ENCODE measurements at regions not wholly inside any gene's neighbourhood (a gene's known extent, or its start where the extent isn't known, plus 50 kb on each side); places are given as distances from the start of the nearest gene placed in this dataset.

- peaks cover 0 to 6% (median 0%) of the 10 kb centered on the region in 5 donors for H3K27me3 Mint-ChIP-seq
- peak in 1 of 10 donors; percentile 11 for DNase-seq
- H3K36me3 Mint-ChIP-seq: peaks cover 0 to 28% (median 0%) of the 10 kb centered on the region in 3 donors
- peaks cover 10 to 37% (median 21%) of the 10 kb centered on the region in 9 donors for H3K9me3 Mint-ChIP-seq
- POLR2A ChIA-PET: no interaction called here
- H3K4me3 Mint-ChIP-seq: no peak overlapping the region
- no peak for ATAC-seq
- H3K27ac Mint-ChIP-seq: no peak overlapping the region
- no peaks in the 10 kb centered on the region for H3K4me1 Mint-ChIP-seq
Measured at GRCh38 chr14:101201535-101202151, 298.1 kb upstream of the RTL1 start.

GRCh38 chr14:101202627-101203404, 299.3 kb upstream of the RTL1 start:
- ATAC-seq (no peak), DNase-seq (peak in 1 of 10 donors; percentile 13)
- POLR2A ChIA-PET: interaction anchor here (0.5 kb wide), 1 partner anchor 7 kb away, joined by 3 read pairs; no protein-coding TSS in a partner anchor
- Mint-ChIP-seq H3K27ac (no peak overlapping the region), H3K9me3 (peaks cover 18 to 48% (median 33%) of the 10 kb centered on the region in 9 donors), H3K4me1 (no peaks in the 10 kb centered on the region), H3K4me3 (no peak overlapping the region), H3K36me3 (peaks cover 0 to 36% (median 0%) of the 10 kb centered on the region in 3 donors), H3K27me3 (peaks cover 0 to 9% (median 2%) of the 10 kb centered on the region in 5 donors)

GRCh38 chr14:101206556-101206955, 303.0 kb upstream of the RTL1 start:
- peaks cover 26 to 83% (median 60%) of the 10 kb centered on the region in 9 donors for H3K9me3 Mint-ChIP-seq
- no peak overlapping the region for H3K27ac Mint-ChIP-seq
- no peak for ATAC-seq
- no peaks in the 10 kb centered on the region for H3K4me1 Mint-ChIP-seq
- no peak overlapping the region for H3K4me3 Mint-ChIP-seq
- H3K36me3 Mint-ChIP-seq: peaks cover 0 to 63% (median 2%) of the 10 kb centered on the region in 3 donors
- peaks cover 0 to 17% (median 6%) of the 10 kb centered on the region in 5 donors for H3K27me3 Mint-ChIP-seq
- no peak for DNase-seq
- POLR2A ChIA-PET: no interaction called here

- H3K4me3 Mint-ChIP-seq: no peak overlapping the region
- H3K27me3 Mint-ChIP-seq: peaks cover under 1 to 20% (median 7%) of the 10 kb centered on the region in 5 donors
- H3K4me1 Mint-ChIP-seq: no peaks in the 10 kb centered on the region
- H3K9me3 Mint-ChIP-seq: peaks cover 29 to 88% (median 65%) of the 10 kb centered on the region in 9 donors
- ATAC-seq (no peak), DNase-seq (no peak)
- POLR2A ChIA-PET: no interaction called here
- peaks cover 2 to 67% (median 2%) of the 10 kb centered on the region in 3 donors for H3K36me3 Mint-ChIP-seq
- H3K27ac Mint-ChIP-seq: no peak overlapping the region
Measured at GRCh38 chr14:101207041-101207440, 303.5 kb upstream of the RTL1 start.

GRCh38 chr14:101207897-101208296, 304.4 kb upstream of the RTL1 start:
- ATAC-seq (no peak), DNase-seq (no peak)
- Mint-ChIP-seq H3K27me3 (peaks cover 2 to 23% (median 8%) of the 10 kb centered on the region in 5 donors), H3K27ac (no peak overlapping the region), H3K4me3 (no peak overlapping the region), H3K9me3 (peaks cover 33 to 96% (median 72%) of the 10 kb centered on the region in 9 donors), H3K4me1 (no peaks in the 10 kb centered on the region), H3K36me3 (peaks cover 2 to 71% (median 6%) of the 10 kb centered on the region in 3 donors)
- POLR2A ChIA-PET: no interaction called here

- ATAC-seq (no peak), DNase-seq (no peak)
- Mint-ChIP-seq H3K36me3 (peaks cover 2 to 68% (median 10%) of the 10 kb centered on the region in 3 donors), H3K27ac (no peak overlapping the region), H3K4me3 (no peak overlapping the region), H3K4me1 (no peaks in the 10 kb centered on the region), H3K9me3 (peaks cover 30 to 92% (median 64%) of the 10 kb centered on the region in 9 donors), H3K27me3 (peaks cover 2 to 23% (median 8%) of the 10 kb centered on the region in 5 donors)
- POLR2A ChIA-PET: no interaction called here
Measured at GRCh38 chr14:101209594-101209993, 306.1 kb upstream of the RTL1 start.

GRCh38 chr14:101215266-101215665, 311.7 kb upstream of the RTL1 start:
- ATAC-seq: no peak
- peak in 1 of 10 donors; percentile 1 for DNase-seq
- POLR2A ChIA-PET: no interaction called here
- Mint-ChIP-seq H3K36me3 (peaks cover 0 to 27% (median 10%) of the 10 kb centered on the region in 3 donors), H3K9me3 (peaks cover 0 to 42% (median 20%) of the 10 kb centered on the region in 9 donors), H3K4me3 (no peak overlapping the region), H3K4me1 (no peaks in the 10 kb centered on the region), H3K27me3 (peaks cover 0 to 9% (median 5%) of the 10 kb centered on the region in 5 donors), H3K27ac (no peak overlapping the region)

GRCh38 chr14:101215927-101216326, 312.4 kb upstream of the RTL1 start:
- Mint-ChIP-seq H3K27me3 (peaks cover 0 to 9% (median 6%) of the 10 kb centered on the region in 5 donors), H3K4me3 (no peak overlapping the region), H3K36me3 (peaks cover 0 to 21% (median 10%) of the 10 kb centered on the region in 3 donors), H3K4me1 (no peaks in the 10 kb centered on the region), H3K27ac (no peak overlapping the region), H3K9me3 (peaks cover 0 to 35% (median 15%) of the 10 kb centered on the region in 9 donors)
- no peak for ATAC-seq
- POLR2A ChIA-PET: interaction anchor here (0.6 kb wide), 1 partner anchor 197 kb away, joined by 3 read pairs; no protein-coding TSS in a partner anchor
- DNase-seq: peak in 1 of 10 donors; percentile 3

- H3K4me1 Mint-ChIP-seq: no peaks in the 10 kb centered on the region
- H3K4me3 Mint-ChIP-seq: no peak overlapping the region
- no peak for ATAC-seq
- POLR2A ChIA-PET: interaction anchor here (0.6 kb wide), 1 partner anchor 197 kb away, joined by 3 read pairs; no protein-coding TSS in a partner anchor
- H3K36me3 Mint-ChIP-seq: peaks cover 0 to 21% (median 10%) of the 10 kb centered on the region in 3 donors
- peaks cover 0 to 9% (median 6%) of the 10 kb centered on the region in 5 donors for H3K27me3 Mint-ChIP-seq
- DNase-seq: peak in 1 of 10 donors; percentile 10
- no peak overlapping the region for H3K27ac Mint-ChIP-seq
- H3K9me3 Mint-ChIP-seq: peaks cover 0 to 30% (median 14%) of the 10 kb centered on the region in 9 donors
Measured at GRCh38 chr14:101216366-101217079, 313.0 kb upstream of the RTL1 start.

- H3K4me3 Mint-ChIP-seq: no peak overlapping the region
- H3K27me3 Mint-ChIP-seq: peaks cover 0 to 9% (median 4%) of the 10 kb centered on the region in 5 donors
- H3K36me3 Mint-ChIP-seq: peaks cover 0 to 17% (median 7%) of the 10 kb centered on the region in 3 donors
- no peak overlapping the region for H3K27ac Mint-ChIP-seq
- DNase-seq (peak in 1 of 10 donors; percentile 3), ATAC-seq (no peak)
- no peaks in the 10 kb centered on the region for H3K4me1 Mint-ChIP-seq
- H3K9me3 Mint-ChIP-seq: peaks cover 0 to 25% (median 10%) of the 10 kb centered on the region in 9 donors
- POLR2A ChIA-PET: no interaction called here
Measured at GRCh38 chr14:101217080-101217463, 313.6 kb upstream of the RTL1 start.

- Mint-ChIP-seq H3K9me3 (peaks cover 0 to 18% (median 6%) of the 10 kb centered on the region in 9 donors), H3K27ac (no peak overlapping the region), H3K4me3 (no peak overlapping the region), H3K27me3 (peaks cover 0 to 12% (median 3%) of the 10 kb centered on the region in 5 donors), H3K4me1 (no peaks in the 10 kb centered on the region), H3K36me3 (peaks cover 0 to 14% (median 5%) of the 10 kb centered on the region in 3 donors)
- POLR2A ChIA-PET: no interaction called here
- ATAC-seq (no peak), DNase-seq (peak in 1 of 10 donors; percentile 7)
Measured at GRCh38 chr14:101217616-101218371, 314.3 kb upstream of the RTL1 start.

All from naive thymus-derived CD8-positive, alpha-beta T cell (primary cell).